HG03095 (cell line): ENCODE measurements at regions not wholly inside any gene's neighbourhood (a gene's known extent, or its start where the extent isn't known, plus 50 kb on each side); places are given as distances from the start of the nearest gene placed in this dataset.
A peak's percentile ranks its signal among the peaks of the same experiment; 100 is the strongest.
"Not testable (repeated sequence)": the region's sequence is repeated elsewhere in the genome, so short reads cannot be mapped to it uniquely, and the experiment has no call there.

ENCODE experiments used
- ATAC-seq: cut with Tn5 transposase; IDR thresholded peaks from one replicate; pipeline ENCODE4 v1.9.1; 2021; ENCODE audit warnings: moderate library complexity; ENCODE audit not compliant: unreplicated experiment

GRCh38 chr4:160009656-160010493, 907.0 kb downstream of the RAPGEF2 start:
- ATAC-seq = no peak

- no peak for ATAC-seq
Measured at GRCh38 chr4:160019936-160020335, 917.1 kb downstream of the RAPGEF2 start.

- no peak for ATAC-seq
Measured at GRCh38 chr4:160020804-160021203, 917.9 kb downstream of the RAPGEF2 start.

GRCh38 chr4:160021870-160022269, 919.0 kb downstream of the RAPGEF2 start:
- no peak for ATAC-seq

GRCh38 chr4:160026721-160027120, 923.8 kb downstream of the RAPGEF2 start:
- ATAC-seq = no peak

- no peak for ATAC-seq
Measured at GRCh38 chr4:160034501-160034900, 931.6 kb downstream of the RAPGEF2 start.

GRCh38 chr4:160038615-160039014, 935.7 kb downstream of the RAPGEF2 start:
- no peak for ATAC-seq

GRCh38 chr4:160044693-160045092, 941.8 kb downstream of the RAPGEF2 start:
- ATAC-seq = no peak

- no peak for ATAC-seq
Measured at GRCh38 chr4:160082432-160083207, 979.7 kb downstream of the RAPGEF2 start.

- ATAC-seq = no peak
Measured at GRCh38 chr4:160091631-160092030, 988.8 kb downstream of the RAPGEF2 start.

- no peak for ATAC-seq
Measured at GRCh38 chr4:160100316-160100715, 997.4 kb downstream of the RAPGEF2 start.

GRCh38 chr4:160110891-160111290, 1008.0 kb downstream of the RAPGEF2 start:
- no peak for ATAC-seq

- no peak for ATAC-seq
Measured at GRCh38 chr4:160117686-160118085, 1014.8 kb downstream of the RAPGEF2 start.

GRCh38 chr4:160125576-160126287, 1022.9 kb downstream of the RAPGEF2 start:
- not testable (repeated sequence) for ATAC-seq

GRCh38 chr4:160127211-160127610, 1024.3 kb downstream of the RAPGEF2 start:
- ATAC-seq = no peak

GRCh38 chr4:160129439-160129838, 1026.6 kb downstream of the RAPGEF2 start:
- ATAC-seq = no peak

- no peak for ATAC-seq
Measured at GRCh38 chr4:160136021-160136420, 1033.1 kb downstream of the RAPGEF2 start.

GRCh38 chr4:160141206-160141605, 1038.3 kb downstream of the RAPGEF2 start:
- ATAC-seq = no peak

GRCh38 chr4:160142579-160142978, 1039.7 kb downstream of the RAPGEF2 start:
- ATAC-seq = peak; percentile 99

GRCh38 chr4:160143574-160143973, 1040.7 kb downstream of the RAPGEF2 start:
- ATAC-seq = no peak

- ATAC-seq = no peak
Measured at GRCh38 chr4:160159457-160159856, 1056.6 kb downstream of the RAPGEF2 start.
